ENCODE measurements at regions not wholly inside any gene's neighbourhood (a gene's known extent, or its start where the extent isn't known, plus 50 kb on each side); places are given as distances from the start of the nearest gene placed in this dataset.

GRCh38 chr2:18503376-18504228 is 56.9 kb downstream of the RDH14 start:
- no peak for TF ChIP-seq CTCF (optimal IDR thresholded peaks at IDR 0.05 in 1 of 3, IDR thresholded peaks at IDR 0.05 in 1 of 3, conservative IDR thresholded peaks at IDR 0.05 in 1 of 3; ENCODE audit: extremely low read depth in 1 of 3, insufficient read depth in 2 of 3, low read length in 3 of 3)
- no peak for TF ChIP-seq EZH2 (IDR thresholded peaks at IDR 0.05; ENCODE audit: low read length)

Data from keratinocyte (primary cell).